Neural crest cell (in vitro differentiated cells): ENCODE measurements at regions not wholly inside any gene's neighbourhood (a gene's known extent, or its start where the extent isn't known, plus 50 kb on each side); places are given as distances from the start of the nearest gene placed in this dataset.
"Not testable (repeated sequence)": the region's sequence is repeated elsewhere in the genome, so short reads cannot be mapped to it uniquely, and the experiment has no call there.

Experiments used
- DNase-seq: peaks from one replicate; pipeline ENCODE4 v3.0.0; 2021; ENCODE audit warnings: low read depth, mixed read lengths, low spot score
- H3K27ac Mint-ChIP-seq: one replicate; pipeline ENCODE4 v1.8.0; 2021; ENCODE audit warnings: mild to moderate bottlenecking, mixed read lengths; ENCODE audit not compliant: unreplicated experiment
- H3K27me3 Mint-ChIP-seq: 2 replicates; pipeline ENCODE4 v1.8.0; 2021; ENCODE audit warnings: low read depth, mild to moderate bottlenecking, mixed read lengths
- H3K36me3 Mint-ChIP-seq: 2 replicates; pipeline ENCODE4 v1.8.0; 2021; ENCODE audit warnings: low read depth, mild to moderate bottlenecking, mixed read lengths
- H3K4me1 Mint-ChIP-seq: 2 replicates; pipeline ENCODE4 v1.8.0; 2021; ENCODE audit warnings: mixed read lengths
- H3K4me3 Mint-ChIP-seq: one replicate; pipeline ENCODE4 v1.8.0; 2021; ENCODE audit warnings: mild to moderate bottlenecking, mixed read lengths
- H3K9me3 Mint-ChIP-seq: 2 replicates; pipeline ENCODE4 v1.8.0; 2021; ENCODE audit warnings: mixed read lengths
- TF ChIP-seq, protein P1 (sequence below): fragments of 200-600 bp; sonication (generic); conservative IDR thresholded peaks from 2 replicates; pipeline ENCODE4 v1.5.0; 2021; ENCODE audit warnings: antibody characterized with exemption, mild to moderate bottlenecking

DNA sequence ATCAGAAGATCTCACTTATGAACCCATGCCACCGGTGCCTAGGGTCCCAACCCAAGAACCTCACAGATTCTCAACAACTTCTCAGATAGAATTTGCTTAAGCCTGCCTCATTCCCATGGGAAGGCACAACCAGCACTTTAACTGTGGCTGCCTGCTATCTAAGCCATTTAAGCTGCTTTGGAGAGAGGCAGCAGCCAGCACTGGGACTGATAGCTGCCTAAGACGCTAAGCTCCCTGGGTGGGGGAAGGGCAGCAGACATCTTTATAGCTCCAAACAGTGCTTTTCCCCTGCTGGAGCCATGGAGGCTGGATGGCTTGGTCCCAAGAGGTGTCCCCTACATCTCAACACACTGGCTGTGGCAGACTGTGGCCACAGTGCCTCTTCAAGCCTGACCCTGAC lies 1268.6 kb downstream of the FAM133A start:
- no peaks in the 10 kb centered on the region for H3K4me1 Mint-ChIP-seq
- no peak overlapping the region for H3K27ac Mint-ChIP-seq
- no peaks in the 10 kb centered on the region for H3K27me3 Mint-ChIP-seq
- no peak overlapping the region for H3K4me3 Mint-ChIP-seq
- TF ChIP-seq, protein P1, sequence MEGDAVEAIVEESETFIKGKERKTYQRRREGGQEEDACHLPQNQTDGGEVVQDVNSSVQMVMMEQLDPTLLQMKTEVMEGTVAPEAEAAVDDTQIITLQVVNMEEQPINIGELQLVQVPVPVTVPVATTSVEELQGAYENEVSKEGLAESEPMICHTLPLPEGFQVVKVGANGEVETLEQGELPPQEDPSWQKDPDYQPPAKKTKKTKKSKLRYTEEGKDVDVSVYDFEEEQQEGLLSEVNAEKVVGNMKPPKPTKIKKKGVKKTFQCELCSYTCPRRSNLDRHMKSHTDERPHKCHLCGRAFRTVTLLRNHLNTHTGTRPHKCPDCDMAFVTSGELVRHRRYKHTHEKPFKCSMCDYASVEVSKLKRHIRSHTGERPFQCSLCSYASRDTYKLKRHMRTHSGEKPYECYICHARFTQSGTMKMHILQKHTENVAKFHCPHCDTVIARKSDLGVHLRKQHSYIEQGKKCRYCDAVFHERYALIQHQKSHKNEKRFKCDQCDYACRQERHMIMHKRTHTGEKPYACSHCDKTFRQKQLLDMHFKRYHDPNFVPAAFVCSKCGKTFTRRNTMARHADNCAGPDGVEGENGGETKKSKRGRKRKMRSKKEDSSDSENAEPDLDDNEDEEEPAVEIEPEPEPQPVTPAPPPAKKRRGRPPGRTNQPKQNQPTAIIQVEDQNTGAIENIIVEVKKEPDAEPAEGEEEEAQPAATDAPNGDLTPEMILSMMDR = no peak
- peaks cover 15% of the 10 kb centered on the region for H3K9me3 Mint-ChIP-seq
- H3K36me3 Mint-ChIP-seq = no peaks in the 10 kb centered on the region
- no peak for DNase-seq

DNA sequence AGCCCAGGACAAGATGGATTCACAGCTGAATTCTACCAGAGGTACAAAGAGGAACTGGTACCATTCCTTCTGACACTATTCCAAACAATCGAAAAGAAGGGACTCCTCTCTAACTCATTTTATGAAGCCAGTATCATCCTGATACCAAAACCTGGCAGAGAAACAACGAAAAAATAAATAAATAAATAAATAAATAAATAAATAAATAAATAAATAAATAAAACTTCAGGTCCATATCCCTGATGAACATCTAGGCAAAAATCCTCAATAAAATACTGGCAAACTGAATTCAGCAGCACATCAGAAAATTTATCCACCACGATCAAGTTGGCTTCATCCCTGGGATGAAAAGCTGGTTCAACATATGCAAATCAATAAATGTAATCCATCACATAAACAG lies 1272.1 kb downstream of the FAM133A start:
- DNase-seq, H3K27me3 Mint-ChIP-seq, H3K4me1 Mint-ChIP-seq, H3K4me3 Mint-ChIP-seq, H3K27ac Mint-ChIP-seq, H3K36me3 Mint-ChIP-seq: not testable (repeated sequence)
- H3K9me3 Mint-ChIP-seq = peaks cover 15% of the 10 kb centered on the region

GRCh38 chrX:94961730-94962129 lies 1287.7 kb downstream of the FAM133A start:
- H3K9me3 Mint-ChIP-seq = peaks cover 5% of the 10 kb centered on the region
- H3K27ac Mint-ChIP-seq = no peak overlapping the region
- no peaks in the 10 kb centered on the region for H3K27me3 Mint-ChIP-seq
- peaks cover 4% of the 10 kb centered on the region for H3K4me1 Mint-ChIP-seq
- H3K4me3 Mint-ChIP-seq = no peak overlapping the region
- TF ChIP-seq, protein P1 = no peak
- no peak for DNase-seq
- no peaks in the 10 kb centered on the region for H3K36me3 Mint-ChIP-seq

DNA sequence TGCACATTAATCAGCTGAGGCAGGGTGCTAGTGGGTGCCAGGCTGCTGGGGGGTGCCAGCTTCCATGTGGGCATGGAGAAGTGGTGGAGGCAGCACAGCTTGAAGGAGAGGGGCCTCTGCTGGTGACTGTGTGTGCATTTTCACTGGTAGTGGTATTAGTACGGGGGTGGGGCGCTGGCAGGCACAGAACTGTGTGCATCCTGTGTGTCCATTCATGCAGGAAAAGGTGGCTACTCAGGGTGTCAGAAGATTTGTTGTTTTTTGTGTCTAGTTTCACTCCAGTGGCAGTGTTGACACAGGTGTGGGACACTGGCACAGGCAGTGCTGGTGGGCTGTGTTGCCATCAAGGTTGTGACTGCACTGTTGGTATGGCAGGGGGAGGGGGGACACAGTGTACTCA lies 1303.6 kb downstream of the FAM133A start:
- TF ChIP-seq, protein P1 = no peak
- no peaks in the 10 kb centered on the region for H3K4me1 Mint-ChIP-seq
- H3K9me3 Mint-ChIP-seq = peaks cover under 1% of the 10 kb centered on the region
- H3K4me3 Mint-ChIP-seq = no peak overlapping the region
- no peak for DNase-seq
- no peaks in the 10 kb centered on the region for H3K36me3 Mint-ChIP-seq
- no peak overlapping the region for H3K27ac Mint-ChIP-seq
- H3K27me3 Mint-ChIP-seq = no peaks in the 10 kb centered on the region

DNA sequence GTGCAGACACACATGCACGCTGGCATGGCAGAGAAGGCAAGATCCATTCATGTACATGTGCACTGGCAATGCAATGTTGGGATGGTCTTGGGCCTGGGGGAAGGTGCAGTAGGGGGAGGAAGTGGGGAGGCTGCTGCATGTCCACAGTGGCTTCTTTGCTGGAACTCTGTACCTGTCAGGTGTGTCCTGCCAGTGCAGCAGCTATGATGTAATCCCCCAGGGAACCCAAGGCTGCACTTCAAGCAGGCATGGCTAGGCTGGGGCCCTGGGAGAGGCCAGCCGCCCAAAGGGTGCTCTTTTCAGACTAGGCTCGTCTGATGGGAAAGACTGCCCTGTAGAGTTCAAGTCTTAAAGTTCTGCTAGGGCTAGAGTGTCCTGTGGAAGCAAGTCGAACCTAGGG lies 1304.0 kb downstream of the FAM133A start:
- no peak overlapping the region for H3K27ac Mint-ChIP-seq
- no peaks in the 10 kb centered on the region for H3K9me3 Mint-ChIP-seq
- no peaks in the 10 kb centered on the region for H3K27me3 Mint-ChIP-seq
- TF ChIP-seq, protein P1 = no peak
- no peaks in the 10 kb centered on the region for H3K36me3 Mint-ChIP-seq
- no peaks in the 10 kb centered on the region for H3K4me1 Mint-ChIP-seq
- DNase-seq = no peak
- no peak overlapping the region for H3K4me3 Mint-ChIP-seq
